PC-3 (cell line): ENCODE measurements at regions not wholly inside any gene's neighbourhood (a gene's known extent, or its start where the extent isn't known, plus 50 kb on each side); places are given as distances from the start of the nearest gene placed in this dataset.

Source experiments
- ATAC-seq: fragments of 200-7000 bp; cut with Tn5 transposase; 2 replicates; pipeline ENCODE4 v1.9.1; 2020; ENCODE audit warnings: mild to moderate bottlenecking, moderate library complexity
- BruUV-seq: library from RNA; stranded (reverse); fragments of 400-500 nt; replicated peaks from 2 replicates; lab custom pipeline; 2021; lab: Mats Ljungman, UMichigan
- CTCF ChIA-PET: fragments of 300-600 bp; sonication (Branson Sonifier 250); formaldehyde crosslinking; loops from one replicate; lab custom pipeline; 2022; ENCODE audit warnings: antibody characterized with exemption; lab: Charles Lee
- POLR2A ChIA-PET: fragments of 300-600 bp; sonication (Branson Sonifier 250); formaldehyde crosslinking; loops from one replicate; lab custom pipeline; 2022; ENCODE audit warnings: antibody characterized with exemption; ENCODE audit not compliant: unreplicated experiment; lab: Charles Lee
- DNase-seq: peaks from one replicate; pipeline ENCODE4 v3.0.0-alpha.2; 2015
- H2AFZ ChIP-seq: fragments of 300-600 bp; sonication (generic); 2 replicates; pipeline ENCODE4 v1.6.0; 2016; ENCODE audit warnings: antibody characterized with exemption, low read length
- H3F3A ChIP-seq: fragments of 300-600 bp; sonication (generic); one replicate; pipeline ENCODE4 v1.6.0; 2017; ENCODE audit warnings: antibody characterized with exemption, low read length, control low read depth, mild to moderate bottlenecking; ENCODE audit not compliant: unreplicated experiment
- H3K27ac ChIP-seq: fragments of 300-600 bp; sonication (generic); 2 replicates; pipeline ENCODE4 v1.5.1; 2016; ENCODE audit warnings: mild to moderate bottlenecking, low read length
- H3K27me3 ChIP-seq: fragments of 300-600 bp; sonication (generic); 2 replicates; pipeline ENCODE4 v1.6.1; 2016; ENCODE audit warnings: low read length, mixed read lengths
- H3K36me3 ChIP-seq: fragments of 300-600 bp; sonication (generic); 2 replicates; pipeline ENCODE4 v1.6.1; 2016; ENCODE audit warnings: low read depth, mixed run types, low read length, mixed read lengths
- H3K4me1 ChIP-seq: fragments of 300-600 bp; sonication (generic); 2 replicates; pipeline ENCODE4 v1.5.1; 2016; ENCODE audit warnings: low read length; ENCODE audit not compliant: insufficient read depth
- H3K4me2 ChIP-seq: fragments of 300-600 bp; sonication (generic); 2 replicates; pipeline ENCODE4 v1.6.0; 2016; ENCODE audit warnings: low read length
- H3K4me3 ChIP-seq: fragments of 300-600 bp; sonication (generic); 2 replicates; pipeline ENCODE4 v1.5.1; 2016; ENCODE audit warnings: mild to moderate bottlenecking, low read length, mixed read lengths
- H3K79me2 ChIP-seq: fragments of 300-600 bp; sonication (generic); 2 replicates; pipeline ENCODE4 v1.6.1; 2017; ENCODE audit warnings: low read length, mixed read lengths
- H3K9ac ChIP-seq: fragments of 300-600 bp; sonication (generic); 2 replicates; pipeline ENCODE4 v1.6.0; 2016; ENCODE audit warnings: mild to moderate bottlenecking, low read length
- H3K9me2 ChIP-seq: fragments of 300-600 bp; sonication (generic); replicated peaks from 2 replicates; pipeline ENCODE4 v1.6.1; 2016; ENCODE audit warnings: mixed run types, low read length, mixed read lengths
- H3K9me3 ChIP-seq: fragments of 300-600 bp; sonication (generic); 2 replicates; pipeline ENCODE4 v1.6.1; 2016; ENCODE audit warnings: low read length, mixed read lengths
- H4K20me1 ChIP-seq: fragments of 300-600 bp; sonication (generic); 2 replicates; pipeline ENCODE4 v1.6.1; 2016; ENCODE audit warnings: low read length, mixed read lengths
- CTCF ChIP-seq: fragments of 300-600 bp; sonication (generic); conservative IDR thresholded peaks from 2 replicates; pipeline ENCODE4 v1.5.1; 2017; ENCODE audit warnings: antibody characterized with exemption, low read depth, mild to moderate bottlenecking, low read length
- EZH2 ChIP-seq: fragments of 300-600 bp; sonication (generic); IDR thresholded peaks from one replicate; pipeline ENCODE4 v1.6.1; 2017; ENCODE audit warnings: antibody characterized with exemption, mild to moderate bottlenecking, low read length; ENCODE audit not compliant: unreplicated experiment
- EZH2phosphoT487 ChIP-seq: fragments of 300-600 bp; sonication (generic); IDR thresholded peaks from 2 replicates; pipeline ENCODE4 v1.6.1; 2018; ENCODE audit warnings: mild to moderate bottlenecking, antibody characterized with exemption, low read length, borderline replicate concordance
- intact Hi-C: fragments of 100-400 bp; cut with micrococcal nuclease; formaldehyde crosslinking; loops from 2 replicates; pipeline ENCODE4 v1.9.0; 2023

- Histone ChIP-seq H3K27ac (no peak overlapping the region), H3F3A (no peaks in the 10 kb centered on the region), H4K20me1 (no peaks in the 10 kb centered on the region), H3K27me3 (no peaks in the 10 kb centered on the region), H3K9me3 (no peaks in the 10 kb centered on the region), H3K9me2 (no peaks in the 10 kb centered on the region), H3K4me1 (no peaks in the 10 kb centered on the region), H3K4me3 (no peak overlapping the region), H3K9ac (no peak overlapping the region), H2AFZ (no peak overlapping the region), H3K4me2 (no peak overlapping the region), H3K36me3 (no peaks in the 10 kb centered on the region), H3K79me2 (no peaks in the 10 kb centered on the region)
- CTCF ChIA-PET = interaction anchor here (0.7 kb wide), 2 partner anchors 115 to 1297 kb away, joined by 3 read pairs; no protein-coding TSS in a partner anchor
- POLR2A ChIA-PET = no interaction called here
- BruUV-seq = no TSS peak
- no peak for ATAC-seq
- intact Hi-C loops = no loop called here
- no peak for TF ChIP-seq CTCF
- TF ChIP-seq EZH2phosphoT487 = no peak
- no peak for TF ChIP-seq EZH2
- DNase-seq = no peak
These were observed 114.8 kb downstream of the SNAPC1 start for GRCh38 chr14:61877035-61877390.

GRCh38 chr14:61877768-61878167, 115.5 kb downstream of the SNAPC1 start:
- Histone ChIP-seq H3K4me2 (no peak overlapping the region), H3K9me2 (no peaks in the 10 kb centered on the region), H3K9ac (no peak overlapping the region), H3F3A (no peaks in the 10 kb centered on the region), H3K36me3 (no peaks in the 10 kb centered on the region), H3K4me3 (no peak overlapping the region), H3K4me1 (no peaks in the 10 kb centered on the region), H3K27ac (no peak overlapping the region), H3K79me2 (no peaks in the 10 kb centered on the region), H3K9me3 (no peaks in the 10 kb centered on the region), H3K27me3 (no peaks in the 10 kb centered on the region), H4K20me1 (no peaks in the 10 kb centered on the region), H2AFZ (no peak overlapping the region)
- DNase-seq = no peak
- CTCF ChIA-PET = no interaction called here
- no peak for ATAC-seq
- no TSS peak for BruUV-seq
- POLR2A ChIA-PET = no interaction called here
- no peak for TF ChIP-seq CTCF
- TF ChIP-seq EZH2phosphoT487 = no peak
- no peak for TF ChIP-seq EZH2
- intact Hi-C loops = no loop called here

- TF ChIP-seq CTCF (no peak), EZH2 (no peak)
- intact Hi-C loops = no loop called here
- BruUV-seq = no TSS peak
- H3K27me3 ChIP-seq = no peaks in the 10 kb centered on the region
- H4K20me1 ChIP-seq = no peaks in the 10 kb centered on the region
- H3K4me3 ChIP-seq = no peak overlapping the region
- H3K36me3 ChIP-seq = no peaks in the 10 kb centered on the region
- no peak overlapping the region for H3K27ac ChIP-seq
- no peaks in the 10 kb centered on the region for H3K9me3 ChIP-seq
- ATAC-seq (no peak), DNase-seq (no peak)
- H3K4me1 ChIP-seq = no peaks in the 10 kb centered on the region; the same call in 1 of the 2 replicates
- no peaks in the 10 kb centered on the region for H3K79me2 ChIP-seq
- H3K9me2 ChIP-seq = no peaks in the 10 kb centered on the region
- no peak overlapping the region for H3K4me2 ChIP-seq
- ChIA-PET CTCF (no interaction called here), POLR2A (no interaction called here)
- H3K9ac ChIP-seq = no peak overlapping the region
- H3F3A ChIP-seq = no peaks in the 10 kb centered on the region
- no peak overlapping the region for H2AFZ ChIP-seq
These were observed 116.7 kb downstream of the SNAPC1 start for GRCh38 chr14:61878931-61879330.
